GM21529 (cell line): ENCODE measurements at regions not wholly inside any gene's neighbourhood (a gene's known extent, or its start where the extent isn't known, plus 50 kb on each side); places are given as distances from the start of the nearest gene placed in this dataset.

Experiments used
- ATAC-seq: cut with Tn5 transposase; IDR thresholded peaks from one replicate; pipeline ENCODE4 v1.9.1; 2021; ENCODE audit not compliant: unreplicated experiment

- no peak for ATAC-seq
Measured at GRCh38 chr6:18752278-18753068, 365.3 kb downstream of the RNF144B start.

GRCh38 chr6:18753076-18753475 is 365.9 kb downstream of the RNF144B start:
- no peak for ATAC-seq

GRCh38 chr6:18763086-18763485 is 375.9 kb downstream of the RNF144B start:
- no peak for ATAC-seq

- no peak for ATAC-seq
Measured at GRCh38 chr6:18784794-18785193, 397.6 kb downstream of the RNF144B start.

- ATAC-seq: no peak
Measured at GRCh38 chr6:18785810-18786490, 398.8 kb downstream of the RNF144B start.

- no peak for ATAC-seq
Measured at GRCh38 chr6:18792866-18793265, 405.7 kb downstream of the RNF144B start.

- ATAC-seq: no peak
Measured at GRCh38 chr6:18795726-18796125, 408.6 kb downstream of the RNF144B start.

GRCh38 chr6:18820725-18821124 is 433.6 kb downstream of the RNF144B start:
- no peak for ATAC-seq

- ATAC-seq: peak; percentile 53
Measured at GRCh38 chr6:18823782-18824386, 436.7 kb downstream of the RNF144B start.

- ATAC-seq: no peak
Measured at GRCh38 chr6:18829272-18829870, 442.2 kb downstream of the RNF144B start.

- no peak for ATAC-seq
Measured at GRCh38 chr6:18835976-18836375, 448.8 kb downstream of the RNF144B start.

- ATAC-seq: no peak
Measured at GRCh38 chr6:18837013-18837412, 449.9 kb downstream of the RNF144B start.

- no peak for ATAC-seq
Measured at GRCh38 chr6:18842534-18842933, 455.4 kb downstream of the RNF144B start.

- no peak for ATAC-seq
Measured at GRCh38 chr6:18845896-18846295, 458.7 kb downstream of the RNF144B start.

- ATAC-seq: no peak
Measured at GRCh38 chr6:18846327-18846726, 459.2 kb downstream of the RNF144B start.

GRCh38 chr6:18861204-18861603 is 474.1 kb downstream of the RNF144B start:
- ATAC-seq: no peak

GRCh38 chr6:18883268-18883667 is 496.1 kb downstream of the RNF144B start:
- no peak for ATAC-seq

- ATAC-seq: no peak
Measured at GRCh38 chr6:18883851-18884250, 496.7 kb downstream of the RNF144B start.

GRCh38 chr6:18893540-18894269 is 506.6 kb downstream of the RNF144B start:
- ATAC-seq: no peak

GRCh38 chr6:18897350-18897749 is 510.2 kb downstream of the RNF144B start:
- ATAC-seq: no peak

- no peak for ATAC-seq
Measured at GRCh38 chr6:18904681-18905080, 517.5 kb downstream of the RNF144B start.
